ENCODE measurements at regions not wholly inside any gene's neighbourhood (a gene's known extent, or its start where the extent isn't known, plus 50 kb on each side); places are given as distances from the start of the nearest gene placed in this dataset.
"Not testable (repeated sequence)": the region's sequence is repeated elsewhere in the genome, so short reads cannot be mapped to it uniquely, and the experiment has no call there.

DNA sequence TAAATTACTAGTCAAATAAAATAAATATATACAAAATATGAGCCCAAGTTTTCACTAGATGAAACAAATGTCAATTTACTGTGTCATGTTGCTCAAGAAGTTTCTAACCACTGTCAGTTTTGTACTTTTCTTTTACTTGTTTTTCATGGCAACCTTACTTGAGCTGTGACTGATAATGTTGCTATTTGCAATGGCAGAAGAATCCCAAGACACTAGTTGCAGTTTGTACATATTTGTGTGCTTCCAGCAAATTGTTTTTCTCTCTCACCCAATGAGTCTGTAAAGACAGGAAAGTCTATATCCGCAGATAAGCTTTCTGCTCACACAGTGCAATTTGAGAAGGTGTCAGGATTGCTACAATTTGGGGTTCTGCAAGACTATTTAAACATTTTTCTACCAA, 338.6 kb upstream of the PCSK5 start:
- DNase-seq, result no peak

DNA sequence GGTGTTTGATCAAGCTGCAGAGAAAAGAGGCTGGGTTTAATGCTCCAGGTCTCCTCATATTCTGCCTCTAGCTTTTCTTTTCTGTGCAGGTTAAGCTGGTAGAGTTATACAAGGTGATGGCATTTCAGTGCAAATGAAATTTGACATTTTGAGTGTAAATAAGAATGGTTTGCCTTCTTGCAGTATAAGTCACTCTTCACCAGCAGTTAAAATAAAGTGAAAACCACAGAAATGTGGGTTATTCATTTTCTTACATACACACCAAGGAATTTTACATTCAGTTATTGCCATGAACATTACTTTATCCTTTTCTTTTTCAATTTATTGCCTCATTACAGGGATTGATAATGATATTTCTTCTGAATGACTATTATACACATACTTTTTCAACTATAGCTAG, 337.5 kb upstream of the PCSK5 start:
- DNase-seq, result no peak

DNA sequence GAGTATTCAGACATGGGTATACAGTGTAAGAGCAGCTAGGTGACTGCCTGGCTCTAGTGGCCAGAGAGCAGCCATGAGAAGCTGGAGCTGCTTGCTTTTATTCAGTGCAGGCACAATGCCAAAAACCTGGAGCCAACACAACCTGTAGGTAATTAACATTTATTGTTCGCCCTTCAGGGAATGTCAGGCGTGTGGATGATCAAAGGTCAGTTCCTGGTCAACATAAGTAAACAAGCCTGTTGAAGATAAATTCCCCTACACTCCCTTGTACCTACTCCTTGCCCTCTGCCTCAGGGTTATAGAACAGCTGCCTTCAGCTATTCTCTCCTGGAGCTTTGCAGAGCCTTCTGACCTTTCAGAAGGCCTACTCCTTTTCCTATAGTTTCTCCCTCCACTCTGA, 323.7 kb upstream of the PCSK5 start:
- not testable (repeated sequence) for DNase-seq

DNA sequence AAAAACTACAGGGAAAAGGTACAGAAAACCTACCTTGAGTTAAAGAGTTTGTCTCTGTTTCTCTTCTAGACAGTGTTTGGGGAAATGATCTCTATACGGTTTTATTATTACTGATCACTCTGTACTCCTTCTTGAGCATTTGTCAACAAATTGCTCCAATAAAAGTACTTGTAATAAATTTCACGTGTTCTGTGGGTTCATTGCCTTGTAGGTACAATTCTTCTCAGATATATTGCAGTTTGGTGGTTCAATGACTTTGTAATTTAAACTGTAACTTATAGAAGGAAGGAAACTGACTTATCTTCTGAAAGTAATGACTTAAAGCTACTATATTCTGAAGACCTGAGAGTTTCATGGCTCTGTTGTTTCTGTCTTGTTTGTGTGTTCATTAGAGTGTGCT, 319.9 kb upstream of the PCSK5 start:
- DNase-seq, result no peak

DNA sequence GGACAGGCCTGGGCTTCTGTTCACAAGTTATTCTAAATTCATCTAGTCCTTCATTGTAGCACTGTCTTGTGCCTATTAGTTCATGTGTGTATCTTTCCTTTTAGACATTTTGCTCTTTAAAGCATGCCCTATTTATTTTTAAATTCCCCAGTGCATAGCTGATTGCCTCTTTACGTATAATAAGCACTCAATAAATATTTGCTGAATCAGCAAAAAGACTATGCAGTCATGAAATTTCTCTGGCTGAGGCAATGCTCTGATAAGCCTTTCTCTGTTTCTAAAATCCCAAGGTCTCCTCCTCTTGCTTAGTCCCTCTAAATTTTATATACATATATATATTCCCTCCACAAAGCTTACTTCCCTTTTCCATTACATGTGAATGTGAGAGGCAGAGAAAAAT, 315.9 kb upstream of the PCSK5 start:
- DNase-seq, result no peak

DNA sequence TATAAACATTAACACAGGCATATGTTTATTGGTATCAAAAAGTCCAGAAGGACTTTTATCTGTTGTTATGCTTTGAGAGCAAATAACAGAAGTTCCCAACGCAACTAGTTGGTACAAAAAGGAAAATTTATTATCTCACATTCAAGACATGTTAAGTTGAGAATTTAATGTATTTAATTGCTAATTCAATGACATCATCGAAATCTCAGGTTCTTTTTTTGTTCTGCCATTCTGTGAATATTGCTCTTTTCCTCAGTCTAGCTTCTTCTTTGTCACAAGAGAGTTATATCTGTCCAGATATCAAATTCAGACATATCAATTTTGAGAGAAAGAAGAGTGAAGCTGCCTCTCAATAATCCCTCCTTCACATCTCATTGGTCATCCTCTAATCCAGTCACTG, 307.6 kb upstream of the PCSK5 start:
- no peak for DNase-seq

DNA sequence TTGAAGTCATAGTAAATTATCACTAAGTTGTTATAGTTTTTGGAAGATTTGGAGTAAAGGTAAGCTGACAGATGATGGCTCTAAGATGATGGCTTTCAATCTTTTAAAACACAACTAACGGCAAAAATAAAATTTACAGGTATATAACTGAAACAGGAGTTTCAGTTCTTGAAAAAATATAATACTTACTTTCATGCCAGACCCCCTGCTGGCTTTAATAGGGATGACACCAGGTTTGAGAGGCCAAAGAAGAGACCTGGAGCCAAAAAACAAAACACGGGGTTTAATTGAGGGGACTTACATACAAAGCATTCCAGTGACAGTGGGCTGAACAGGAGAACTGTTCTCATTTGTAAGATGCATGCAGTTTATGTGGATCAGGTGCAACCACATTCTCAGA, 301.7 kb upstream of the PCSK5 start:
- no peak for DNase-seq

DNA sequence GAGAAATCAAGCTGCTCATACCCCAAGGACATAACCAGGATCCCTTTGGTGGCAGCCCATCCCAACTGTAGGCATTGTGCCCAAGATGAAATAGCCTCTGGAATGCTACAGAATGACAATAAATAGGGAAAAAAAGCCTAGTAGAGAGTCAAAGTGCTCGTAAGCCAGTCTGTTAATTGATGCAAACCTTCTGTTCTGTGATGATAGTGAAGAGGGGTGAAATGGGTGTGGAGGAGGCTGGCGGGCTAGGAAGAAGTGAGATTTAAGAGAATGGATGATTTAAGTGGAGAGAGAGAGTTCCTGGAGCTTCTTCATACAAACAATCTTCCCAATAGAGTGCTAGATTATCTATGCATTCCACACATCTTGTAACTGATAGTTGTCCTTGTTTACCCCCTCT, 301.0 kb upstream of the PCSK5 start:
- no peak for DNase-seq

DNA sequence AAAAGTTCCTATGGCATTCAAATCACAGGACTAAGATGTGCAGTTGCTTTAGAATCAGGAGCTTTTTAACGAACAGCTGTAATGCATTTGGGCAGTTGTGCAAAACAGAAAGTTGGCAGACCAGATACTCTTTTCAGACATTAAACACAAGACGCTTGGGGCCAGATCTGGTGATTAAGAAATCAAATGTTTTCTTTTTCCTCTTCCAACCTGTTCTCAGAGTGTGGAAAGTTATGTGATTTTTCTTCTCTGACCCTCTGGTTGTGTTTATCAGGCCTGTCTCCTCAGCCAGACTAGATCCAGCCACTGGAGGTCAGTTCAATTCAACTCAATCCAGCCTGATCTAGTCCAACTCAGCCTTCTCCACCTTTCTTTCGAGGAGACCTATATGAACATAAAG, 298.5 kb upstream of the PCSK5 start:
- DNase-seq, result no peak

DNA sequence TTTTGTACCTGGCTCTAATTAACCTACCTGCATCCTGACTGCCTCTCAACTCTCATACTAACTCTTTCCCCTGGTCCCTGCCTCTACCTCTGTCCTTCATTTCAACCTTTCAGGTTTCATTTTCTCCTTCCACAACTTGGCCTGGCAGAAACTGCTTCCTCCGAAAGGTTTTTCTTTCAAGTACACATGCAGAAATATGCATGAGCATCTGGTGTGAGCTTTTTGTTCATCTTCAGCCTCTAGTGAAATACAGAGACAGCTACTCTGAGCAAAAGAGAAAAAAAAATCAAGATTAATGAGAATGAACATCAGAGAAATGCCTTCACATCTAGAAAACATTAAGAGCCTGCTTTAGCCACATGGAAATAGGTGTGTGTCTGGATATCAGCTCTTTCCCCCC, 297.9 kb upstream of the PCSK5 start:
- DNase-seq, result no peak

DNA sequence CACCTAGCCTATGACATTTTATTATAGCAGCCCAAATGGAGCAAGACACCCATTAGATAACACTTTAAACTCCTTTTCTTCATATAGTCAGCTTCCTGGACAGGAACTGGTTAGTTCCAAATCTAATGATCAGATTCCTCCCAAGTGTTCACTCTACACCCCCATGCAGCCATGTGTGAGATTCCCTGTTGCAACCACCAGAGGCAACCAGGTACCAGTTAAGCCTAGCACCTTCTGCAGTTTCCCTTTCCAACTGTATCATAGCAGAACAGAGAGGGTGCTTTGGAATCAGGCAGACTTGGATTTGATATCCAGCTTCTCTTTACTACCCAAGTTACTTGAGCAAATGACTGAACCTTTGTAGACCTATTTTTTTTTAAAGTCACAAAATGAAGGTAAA, 296.6 kb upstream of the PCSK5 start:
- DNase-seq, result no peak

DNA sequence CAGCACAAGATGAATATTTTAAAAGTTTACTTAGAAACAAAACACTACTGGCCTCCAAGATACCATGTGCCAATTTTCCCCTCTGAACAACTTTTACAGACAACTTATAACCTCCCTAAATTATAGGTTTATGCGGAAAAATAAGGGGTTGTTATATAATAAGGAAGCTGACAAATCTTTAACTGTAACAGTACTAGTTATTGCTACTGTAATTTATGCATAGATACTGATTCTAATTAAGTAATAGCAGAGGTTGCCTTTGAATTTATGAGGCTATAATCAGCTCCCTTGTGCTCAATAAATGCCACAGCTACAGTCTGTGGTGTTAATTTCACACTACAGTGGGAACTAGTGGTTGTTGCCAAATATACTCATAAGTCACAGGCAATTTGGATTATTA, 291.3 kb upstream of the PCSK5 start:
- no peak for DNase-seq

DNA sequence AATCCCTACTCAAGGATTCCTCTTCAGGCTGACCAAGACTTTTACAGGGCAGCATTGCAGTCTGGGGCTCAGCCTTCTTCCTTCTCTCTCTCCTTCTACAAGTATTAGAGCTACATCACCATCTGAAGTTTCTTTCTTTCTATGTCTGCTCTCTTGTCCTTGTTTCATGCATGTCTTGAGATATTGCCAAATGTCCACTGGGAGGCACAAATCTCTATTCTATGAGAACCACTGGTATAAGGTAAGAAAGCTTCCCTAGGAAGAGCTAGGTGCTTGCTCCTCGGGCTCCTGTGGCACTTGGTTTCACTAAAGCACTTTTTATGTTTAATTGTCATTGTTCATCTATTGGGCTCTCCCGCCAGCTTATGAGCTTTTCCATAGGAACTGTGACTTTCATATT, 289.2 kb upstream of the PCSK5 start:
- no peak for DNase-seq

DNA sequence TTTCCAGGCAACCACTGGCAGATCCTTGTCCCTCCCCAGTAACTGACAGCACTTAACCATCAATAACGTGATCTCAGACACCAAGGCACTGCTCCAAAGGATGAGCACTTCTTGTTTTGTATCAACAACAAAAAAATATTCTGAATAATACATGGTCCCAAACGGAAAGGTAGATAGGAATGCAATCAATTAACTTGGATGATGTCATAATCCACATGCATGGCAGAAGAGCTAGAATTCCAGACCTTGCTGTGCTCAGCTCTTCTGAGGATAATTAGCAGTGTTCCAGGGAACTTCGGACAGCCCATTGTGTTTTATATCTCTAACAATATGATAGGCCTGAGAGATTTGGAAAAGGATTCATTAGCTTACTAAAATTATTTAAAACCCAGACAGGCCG, 288.4 kb upstream of the PCSK5 start:
- DNase-seq, result no peak

DNA sequence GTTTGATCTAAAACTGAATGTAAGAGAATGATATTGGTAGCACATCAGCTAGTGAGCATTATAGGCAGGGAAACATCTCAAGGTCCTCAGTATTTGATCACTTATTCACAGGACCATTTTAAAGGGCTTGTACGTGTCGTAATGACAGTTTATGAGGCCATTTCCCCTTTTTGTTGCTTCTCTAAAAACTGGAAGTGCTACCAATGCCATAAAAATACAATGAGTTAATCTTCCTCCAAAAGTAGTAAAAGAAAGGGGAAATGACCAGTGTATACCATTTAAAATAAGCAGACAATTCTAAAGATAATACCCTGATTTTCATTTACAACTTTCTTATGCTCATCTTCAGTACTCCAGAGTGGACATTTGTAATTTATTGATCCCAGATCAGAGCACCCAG, 285.8 kb upstream of the PCSK5 start:
- DNase-seq, result peak; percentile 3

DNA sequence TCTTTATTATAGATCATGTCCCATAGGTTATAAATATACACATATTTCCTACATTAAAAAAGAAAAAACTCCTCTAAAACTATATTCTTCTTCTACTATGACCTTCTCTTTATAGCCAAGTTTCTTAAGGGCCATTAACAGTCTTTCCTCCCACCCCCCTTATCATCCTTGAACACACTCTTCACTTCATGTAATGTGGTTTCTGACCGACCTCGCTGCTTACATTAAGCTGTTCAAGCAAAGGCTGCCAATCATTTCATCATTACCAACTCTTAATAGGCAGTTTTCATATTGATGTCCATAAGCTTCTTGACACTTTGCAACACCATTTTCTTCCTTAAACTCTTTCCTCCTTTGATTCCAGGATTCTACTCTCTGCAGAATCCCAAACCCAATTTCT, 283.0 kb upstream of the PCSK5 start:
- DNase-seq, result no peak

DNA sequence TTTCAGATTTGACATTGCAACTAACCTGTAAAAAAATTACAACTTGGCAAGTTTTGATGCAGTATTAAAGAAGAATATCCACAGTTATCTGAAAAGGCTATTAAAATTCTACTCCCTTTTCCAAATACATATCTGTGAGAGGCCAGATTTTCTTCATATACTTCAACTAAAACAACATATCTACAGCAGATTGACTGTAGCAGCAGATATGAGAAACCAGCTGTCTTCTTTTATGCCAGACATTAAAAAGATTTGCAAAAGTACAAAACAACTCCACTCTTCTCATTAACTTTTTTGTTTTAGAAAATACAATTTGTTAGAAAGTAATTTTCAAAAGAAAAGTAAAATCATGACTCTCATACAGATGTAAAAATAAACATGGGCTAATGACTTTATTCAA, 281.1 kb upstream of the PCSK5 start:
- DNase-seq, result no peak

DNA sequence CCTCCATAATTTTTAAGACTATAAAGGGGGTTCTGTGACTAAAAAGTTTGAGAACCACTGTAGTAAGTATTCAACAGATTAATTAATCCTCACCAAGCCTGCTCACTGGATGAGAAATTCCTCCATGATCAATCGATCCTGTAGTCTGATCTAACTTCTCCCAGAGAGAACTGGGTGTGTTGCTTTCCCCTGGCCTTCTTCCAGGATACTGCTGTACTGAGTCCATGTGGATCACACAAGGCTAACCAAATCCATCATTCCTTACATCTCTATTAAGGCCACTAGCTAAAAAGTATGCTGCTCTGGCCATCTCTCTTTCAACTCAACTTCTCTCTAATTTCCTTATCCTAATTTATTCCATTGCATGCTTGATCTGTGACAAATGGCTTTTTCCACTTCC, 280.2 kb upstream of the PCSK5 start:
- DNase-seq, result no peak

DNA sequence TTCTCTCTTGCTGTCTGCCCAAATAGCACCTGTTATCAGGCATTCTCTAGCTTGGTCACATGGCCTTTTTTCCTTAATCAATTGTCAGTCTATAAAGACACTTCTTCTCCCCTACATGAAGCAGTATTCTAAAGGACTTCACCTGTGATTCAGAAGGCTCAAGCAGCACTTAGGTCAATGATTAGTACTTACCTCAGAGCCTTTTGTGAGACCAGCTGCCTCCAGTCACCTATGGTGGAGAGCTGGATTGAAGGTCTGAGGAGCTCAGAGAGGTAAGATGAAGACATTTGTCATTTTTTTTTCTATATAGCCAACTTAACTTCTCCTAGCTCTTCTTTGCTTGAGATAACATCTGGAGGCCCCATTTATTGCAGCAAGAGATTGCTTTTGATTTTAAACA, 278.3 kb upstream of the PCSK5 start:
- no peak for DNase-seq

DNA sequence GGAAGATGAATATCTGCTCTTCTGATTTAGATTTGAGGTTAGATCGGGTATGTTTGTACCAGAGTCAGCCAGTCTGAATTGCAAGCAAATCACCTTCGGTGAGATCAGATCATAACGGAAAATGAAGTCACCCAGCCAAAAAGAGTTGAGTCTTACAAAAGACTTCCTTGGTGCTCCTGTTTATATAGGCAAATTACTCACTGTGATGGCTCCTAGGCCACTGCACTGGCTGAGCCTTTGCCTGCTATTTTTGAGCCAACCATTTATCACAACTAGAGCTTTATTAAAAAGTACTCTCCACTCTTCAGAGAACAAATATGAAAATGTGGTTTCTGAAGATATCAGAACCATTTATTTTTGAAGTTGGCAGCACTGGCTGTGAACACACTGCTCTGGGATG, 277.7 kb upstream of the PCSK5 start:
- no peak for DNase-seq

DNA sequence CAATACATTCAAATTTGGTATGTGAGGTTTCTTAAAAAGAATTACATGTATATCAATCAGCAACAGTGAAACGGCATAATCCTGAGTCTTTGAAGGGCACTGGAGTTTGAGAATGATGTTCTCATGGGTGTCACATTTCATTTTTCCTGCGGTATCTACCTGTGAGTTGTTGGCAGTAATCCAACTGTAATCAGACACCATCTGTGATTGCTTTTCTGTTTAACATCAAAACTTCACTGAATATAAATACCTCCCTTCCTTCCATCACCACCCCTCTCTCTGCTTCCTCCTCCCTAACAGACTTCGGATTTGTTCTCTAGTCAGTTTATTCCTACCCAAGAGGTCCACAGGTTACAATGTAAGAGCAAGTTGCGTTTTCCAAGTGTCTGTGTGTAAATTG, 275.2 kb upstream of the PCSK5 start:
- DNase-seq, result no peak

DNA sequence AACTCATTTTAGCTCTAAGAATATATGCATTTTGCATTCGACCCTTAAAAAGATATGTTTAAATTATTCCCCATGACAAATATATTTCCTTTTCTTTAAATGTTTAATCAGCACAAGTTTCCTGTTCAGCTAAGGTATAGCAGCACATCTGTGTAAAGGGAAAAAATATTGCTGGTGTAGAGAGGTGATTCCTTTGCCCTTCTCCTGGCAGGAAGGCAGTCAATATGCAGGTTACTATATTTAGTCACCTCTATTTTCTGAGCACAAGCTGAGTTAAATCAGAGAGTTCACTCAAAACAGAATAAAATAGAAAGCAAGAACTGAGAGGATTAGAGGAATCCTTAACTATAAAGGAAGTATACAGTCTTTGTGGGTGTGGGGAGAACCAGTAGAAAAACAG, 274.4 kb upstream of the PCSK5 start:
- no peak for DNase-seq

DNA sequence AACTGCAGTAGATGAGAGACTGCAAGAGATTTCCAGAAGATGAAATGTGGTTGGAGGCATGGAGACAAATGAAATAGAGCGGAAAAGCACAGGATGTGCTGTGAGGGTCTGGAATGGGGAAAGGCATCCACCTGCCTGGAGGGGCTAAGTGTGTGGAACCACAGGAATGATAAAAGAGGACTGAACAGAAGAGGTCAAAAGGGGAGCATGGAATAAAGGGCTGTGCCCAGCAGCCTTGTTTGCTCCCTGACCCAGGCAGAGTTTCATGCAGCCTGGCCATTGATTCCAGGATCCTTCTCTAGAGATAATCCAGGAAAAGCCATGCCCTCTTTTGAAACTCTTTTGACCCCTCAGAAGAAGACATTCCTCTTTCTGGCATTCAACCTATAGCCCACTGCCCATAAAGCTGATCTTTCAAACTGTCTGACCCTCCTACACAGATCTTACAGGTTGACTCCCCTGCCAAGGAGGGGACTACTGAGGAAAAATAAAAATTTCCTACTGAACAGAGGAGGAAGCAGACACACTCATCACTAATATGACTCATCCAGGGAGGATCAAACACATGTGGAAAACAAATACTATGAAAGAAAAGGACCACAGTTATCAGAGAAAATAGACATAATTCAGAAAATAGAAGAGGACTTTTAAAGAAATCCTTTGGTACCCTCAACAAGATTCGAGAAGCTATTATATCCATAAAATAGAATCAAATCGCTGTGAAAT, 273.5 kb upstream of the PCSK5 start:
- no peak for DNase-seq

DNA sequence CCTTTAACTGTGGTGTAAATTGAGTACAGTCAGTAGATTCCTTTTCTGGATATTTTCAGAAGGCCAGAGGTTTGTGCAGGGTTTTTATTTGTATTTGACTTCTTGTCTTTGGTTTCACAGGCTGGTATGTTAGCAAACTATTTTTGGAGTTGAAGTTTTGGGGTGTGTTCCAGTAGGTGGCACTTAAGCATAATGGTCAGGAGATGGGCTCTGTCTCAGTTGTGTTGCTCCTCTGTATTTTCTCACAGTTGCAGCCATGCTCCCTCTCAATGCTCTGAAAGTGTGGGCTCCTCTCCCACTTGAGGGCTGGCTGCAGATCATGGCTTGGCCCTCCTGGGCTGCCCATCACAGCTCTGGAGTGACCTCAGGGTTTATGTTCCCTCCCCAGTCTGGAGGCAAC, 267.0 kb upstream of the PCSK5 start:
- no peak for DNase-seq

DNA sequence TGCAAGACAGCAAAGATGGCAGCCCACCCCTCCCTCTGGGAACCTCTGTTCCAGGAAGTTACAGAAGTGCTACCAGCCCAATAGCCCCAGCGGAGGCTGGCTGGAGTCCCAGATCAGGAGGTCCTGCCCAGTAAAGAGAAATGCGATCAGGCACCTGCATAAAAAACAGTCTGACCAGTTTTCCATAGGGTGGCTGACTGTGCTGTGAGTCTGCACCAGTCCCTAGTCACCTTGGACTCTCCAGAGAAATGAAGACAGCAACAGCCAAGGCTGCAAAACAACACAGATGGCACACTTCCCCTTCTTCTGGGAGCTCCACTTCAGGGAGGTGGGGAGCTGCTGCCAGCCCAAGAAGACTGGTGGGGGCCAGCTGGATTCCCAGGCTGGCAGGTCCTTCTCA, 265.5 kb upstream of the PCSK5 start:
- no peak for DNase-seq

DNA sequence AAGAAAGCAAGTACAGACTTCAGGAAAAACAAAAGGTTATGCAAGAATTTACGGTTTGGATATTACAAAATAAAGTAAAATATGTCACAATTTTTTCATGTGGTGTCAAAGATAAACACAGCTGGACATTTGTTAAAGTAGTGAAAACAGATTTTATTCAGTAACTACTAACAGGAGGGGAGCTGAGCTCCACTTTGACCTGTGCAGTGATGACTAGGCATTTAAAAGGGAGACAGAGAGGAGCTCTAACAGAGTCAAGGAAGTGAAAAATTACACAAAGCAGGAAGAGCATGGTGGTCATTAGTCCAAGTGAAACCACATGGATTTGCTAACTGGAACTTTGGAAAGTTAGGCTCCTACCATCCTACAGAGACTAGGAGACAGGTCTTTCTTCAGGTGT, 263.6 kb upstream of the PCSK5 start:
- no peak for DNase-seq
